ENCODE measurements at regions not wholly inside any gene's neighbourhood (a gene's known extent, or its start where the extent isn't known, plus 50 kb on each side); places are given as distances from the start of the nearest gene placed in this dataset.

- 76 to 78% methylated on average over 1 of the region's 1 CpG for WGBS, 2 donors
- no peak for DNase-seq
- H3K9ac ChIP-seq (ENCODE audit: insufficient read depth in 1 of 2, low read length in 2 of 2), result no peak overlapping the region
- TF ChIP-seq CTCF (IDR thresholded peaks at IDR 0.05; ENCODE audit: control extremely low read depth, extremely low read depth), result no peak
- no peak for ATAC-seq (ENCODE audit: insufficient read depth, low FRiP score)
- H3K36me3 ChIP-seq (ENCODE audit: control insufficient read depth in 4 of 4, insufficient read depth in 4 of 4, low read length in 4 of 4), result no peaks in the 10 kb centered on the region
- H3K9me3 ChIP-seq (ENCODE audit: control insufficient read depth in 4 of 4, insufficient read depth in 3 of 4, low read length in 3 of 4), result no peaks in the 10 kb centered on the region
- no peak overlapping the region for H3K27ac ChIP-seq (ENCODE audit: low read depth in 1 of 2, low read length in 1 of 2)
- H3K4me1 ChIP-seq (ENCODE audit: control insufficient read depth in 5 of 5, insufficient read depth in 5 of 5, low read length in 5 of 5), result no peaks in the 10 kb centered on the region
- H3K4me3 ChIP-seq, result no peak overlapping the region
- no peaks in the 10 kb centered on the region for H3K27me3 ChIP-seq (ENCODE audit: control insufficient read depth in 3 of 3, insufficient read depth in 3 of 3, low read length in 2 of 3)
Observed at GRCh38 chr6:10258341-10258740, 156.5 kb downstream of the TFAP2A start.

- no peaks in the 10 kb centered on the region for H3K4me1 ChIP-seq (ENCODE audit: control insufficient read depth in 5 of 5, insufficient read depth in 5 of 5, low read length in 5 of 5)
- no peak overlapping the region for H3K9ac ChIP-seq (ENCODE audit: insufficient read depth in 1 of 2, low read length in 2 of 2)
- 88 to 90% methylated on average over 3 of the region's 3 CpGs for WGBS, 2 donors
- TF ChIP-seq CTCF (IDR thresholded peaks at IDR 0.05; ENCODE audit: control extremely low read depth, extremely low read depth), result no peak
- no peaks in the 10 kb centered on the region for H3K27me3 ChIP-seq (ENCODE audit: control insufficient read depth in 3 of 3, insufficient read depth in 3 of 3, low read length in 2 of 3)
- H3K27ac ChIP-seq (ENCODE audit: low read depth in 1 of 2, low read length in 1 of 2), result no peak overlapping the region
- no peak for ATAC-seq (ENCODE audit: insufficient read depth, low FRiP score)
- H3K36me3 ChIP-seq (ENCODE audit: control insufficient read depth in 4 of 4, insufficient read depth in 4 of 4, low read length in 4 of 4), result no peaks in the 10 kb centered on the region
- no peak for DNase-seq
- no peak overlapping the region for H3K4me3 ChIP-seq
- peaks cover 0 to 3% (median 0%) of the 10 kb centered on the region in 4 donors for H3K9me3 ChIP-seq (ENCODE audit: control insufficient read depth in 4 of 4, insufficient read depth in 3 of 4, low read length in 3 of 4)
Observed at GRCh38 chr6:10256113-10256690, 158.7 kb downstream of the TFAP2A start.

- H3K4me3 ChIP-seq, result no peak overlapping the region
- no peak overlapping the region for H3K9ac ChIP-seq (ENCODE audit: insufficient read depth in 1 of 2, low read length in 2 of 2)
- no peaks in the 10 kb centered on the region for H3K27me3 ChIP-seq (ENCODE audit: control insufficient read depth in 3 of 3, insufficient read depth in 3 of 3, low read length in 2 of 3)
- 78 to 79% methylated on average over 4 of the region's 4 CpGs for WGBS, 2 donors
- H3K27ac ChIP-seq (ENCODE audit: low read depth in 1 of 2, low read length in 1 of 2), result no peak overlapping the region
- no peak for TF ChIP-seq CTCF (IDR thresholded peaks at IDR 0.05; ENCODE audit: control extremely low read depth, extremely low read depth)
- H3K9me3 ChIP-seq (ENCODE audit: control insufficient read depth in 4 of 4, insufficient read depth in 3 of 4, low read length in 3 of 4), result peaks cover 0 to 3% (median 0%) of the 10 kb centered on the region in 4 donors
- no peaks in the 10 kb centered on the region for H3K36me3 ChIP-seq (ENCODE audit: control insufficient read depth in 4 of 4, insufficient read depth in 4 of 4, low read length in 4 of 4)
- ATAC-seq (ENCODE audit: insufficient read depth, low FRiP score), result no peak
- peaks cover 0 to 11% (median 0%) of the 10 kb centered on the region in 5 donors for H3K4me1 ChIP-seq (ENCODE audit: control insufficient read depth in 5 of 5, insufficient read depth in 5 of 5, low read length in 5 of 5)
- DNase-seq, result no peak
Observed at GRCh38 chr6:10250655-10251220, 164.1 kb downstream of the TFAP2A start.
